ENCODE measurements at regions not wholly inside any gene's neighbourhood (a gene's known extent, or its start where the extent isn't known, plus 50 kb on each side); places are given as distances from the start of the nearest gene placed in this dataset.

DNA sequence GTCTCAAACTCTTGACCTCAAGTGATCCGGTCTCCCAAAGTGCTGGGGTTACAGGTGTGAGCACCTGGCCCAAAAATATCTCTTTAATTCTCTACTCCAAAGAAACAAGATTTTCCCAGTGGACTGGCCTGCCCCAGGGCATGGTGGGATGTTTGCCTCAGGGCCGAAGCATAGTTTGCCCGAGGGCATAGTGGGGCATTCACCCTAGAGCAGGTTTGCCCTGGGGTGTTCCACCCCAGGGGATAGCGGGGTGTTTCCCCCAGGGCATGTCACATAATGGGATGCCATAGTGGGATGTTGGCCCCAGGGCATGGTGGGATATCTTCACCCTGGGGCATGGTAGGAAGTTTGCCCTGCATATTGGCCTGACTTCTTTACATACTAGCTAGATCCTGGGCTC is 97.2 kb downstream of the VEGFA start (continued):
- TF ChIP-seq PAX8 (IDR thresholded peaks at IDR 0.05) (no peak), SMARCA5 (IDR thresholded peaks at IDR 0.05) (no peak), HDGF (IDR thresholded peaks at IDR 0.05) (no peak), CHD2 (IDR thresholded peaks at IDR 0.05; ENCODE audit: borderline replicate concordance, low read depth, low read length) (no peak), NR2C1 (IDR thresholded peaks at IDR 0.05) (no peak), SUPT20H (IDR thresholded peaks at IDR 0.05; ENCODE audit: borderline replicate concordance, control insufficient read depth, low read depth, low read length) (no peak), CBX3 (IDR thresholded peaks at IDR 0.05; ENCODE audit: borderline replicate concordance, low read depth) (no peak), MXI1 (IDR thresholded peaks at IDR 0.05; ENCODE audit: low read depth, low read length) (no peak)
- TF ChIP-seq, protein P1, sequence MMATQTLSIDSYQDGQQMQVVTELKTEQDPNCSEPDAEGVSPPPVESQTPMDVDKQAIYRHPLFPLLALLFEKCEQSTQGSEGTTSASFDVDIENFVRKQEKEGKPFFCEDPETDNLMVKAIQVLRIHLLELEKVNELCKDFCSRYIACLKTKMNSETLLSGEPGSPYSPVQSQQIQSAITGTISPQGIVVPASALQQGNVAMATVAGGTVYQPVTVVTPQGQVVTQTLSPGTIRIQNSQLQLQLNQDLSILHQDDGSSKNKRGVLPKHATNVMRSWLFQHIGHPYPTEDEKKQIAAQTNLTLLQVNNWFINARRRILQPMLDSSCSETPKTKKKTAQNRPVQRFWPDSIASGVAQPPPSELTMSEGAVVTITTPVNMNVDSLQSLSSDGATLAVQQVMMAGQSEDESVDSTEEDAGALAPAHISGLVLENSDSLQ (IDR thresholded peaks at IDR 0.05): no peak

DNA sequence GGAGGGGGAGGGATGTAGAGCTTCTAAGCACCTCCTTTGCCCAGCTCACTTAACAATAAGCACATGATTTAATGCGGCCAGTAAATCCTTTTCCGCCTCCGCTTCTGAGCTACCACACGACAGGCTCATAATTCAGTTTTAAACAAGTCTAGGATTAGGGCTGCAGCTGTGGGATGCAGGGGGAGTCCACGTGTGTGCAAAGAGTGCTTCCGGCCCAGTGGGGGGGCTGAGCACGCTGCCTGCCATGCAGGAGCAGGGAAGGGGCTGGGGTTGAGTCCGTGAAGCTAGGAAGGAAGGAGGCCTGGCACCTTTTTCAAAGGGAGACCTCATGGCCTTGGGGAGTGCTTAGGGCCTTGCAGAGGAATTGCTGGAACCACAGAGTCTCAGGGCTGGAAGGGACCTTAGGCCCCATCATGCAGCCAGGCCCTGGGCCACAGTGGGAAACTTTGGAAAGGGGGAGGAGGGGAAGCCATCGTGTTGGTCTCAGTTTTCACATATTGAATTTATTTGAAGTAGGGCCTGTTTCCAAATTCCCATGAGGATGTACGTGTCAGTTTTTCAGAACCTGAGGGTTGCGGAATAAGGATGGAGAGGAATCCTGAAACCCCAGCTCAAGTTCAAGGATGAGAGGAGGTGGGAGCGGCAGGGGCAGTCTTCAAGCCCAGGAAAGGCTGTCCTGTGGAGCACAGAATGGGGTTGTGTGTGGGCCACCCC is 96.1 kb downstream of the VEGFA start:
- Histone ChIP-seq H3K36me3 (ENCODE audit: control insufficient read depth in 2 of 2, insufficient read depth in 2 of 2, low read length in 1 of 2) (no peaks in the 10 kb centered on the region), H3K9ac (ENCODE audit: control insufficient read depth, insufficient read depth, low read length) (no peak overlapping the region), H3K4me2 (ENCODE audit: control insufficient read depth, insufficient read depth) (no peak overlapping the region), H2AFZ (ENCODE audit: control insufficient read depth, low read depth, low read length) (no peak overlapping the region), H3K79me2 (ENCODE audit: control insufficient read depth, insufficient read depth, low read length) (no peaks in the 10 kb centered on the region), H3K27ac (ENCODE audit: control insufficient read depth, insufficient read depth) (no peak overlapping the region), H3K4me3 (no peak overlapping the region), H4K20me1 (ENCODE audit: control insufficient read depth, insufficient read depth) (no peaks in the 10 kb centered on the region), H3K9me3 (replicated peaks; ENCODE audit: control insufficient read depth, insufficient read depth, low read length) (no peaks in the 10 kb centered on the region), H3K4me1 (ENCODE audit: control insufficient read depth, insufficient read depth, low read length) (no peaks in the 10 kb centered on the region), H3K27me3 (replicated peaks in 1 of 2; ENCODE audit: control insufficient read depth in 2 of 2, insufficient read depth in 2 of 2, low read length in 1 of 2) (peaks cover 0 to 3% of the 10 kb centered on the region in 2 experiments; a peak in 1 of 4 replicates)
- no peak for FAIRE-seq
- no peak for ATAC-seq
- 50% methylated on average over 12 of the region's 12 CpGs for WGBS (ENCODE audit: insufficient coverage, insufficient replicate concordance, low lambda C conversion rate, missing lambda C conversion rate)
- SMC1A ChIA-PET (ENCODE audit: uncharacterized antibody, unreplicated experiment): interaction anchor here (1.0 to 2.1 kb wide), 3 partner anchors 10 to 93 kb away, joined by 3 to 9 read pairs (median 3); no protein-coding TSS in a partner anchor
- in situ Hi-C loops (cut with MboI) (no loop called here), intact Hi-C loops (cut with micrococcal nuclease; ENCODE audit: unreplicated experiment) (no loop called here)
- RAD21 ChIA-PET (ENCODE audit: unreplicated experiment): no interaction called here
- no TSS peak for BruUV-seq (replicated peaks)
- POLR2A ChIA-PET: interaction anchor here (0.9 kb wide), 1 partner anchor 11 kb away, joined by 3 read pairs; no protein-coding TSS in a partner anchor
- DNase-seq (ENCODE audit: low read depth, low spot score): no peak
- CTCF ChIA-PET: interaction anchor here (0.6 to 1.4 kb wide), 3 partner anchors 10 to 260 kb away, joined by 3 to 4 read pairs (median 3); no protein-coding TSS in a partner anchor
- TF ChIP-seq CEBPB (IDR thresholded peaks at IDR 0.05; ENCODE audit: borderline replicate concordance in 1 of 2, low read depth in 2 of 2, low read length in 2 of 2) (no peak), EZH2 (IDR thresholded peaks at IDR 0.05; ENCODE audit: borderline replicate concordance, control insufficient read depth, low read depth, low read length) (no peak), ZNF622 (IDR thresholded peaks at IDR 0.05) (no peak), SREBF2 (IDR thresholded peaks at IDR 0.05; ENCODE audit: low read length) (no peak), TAF1 (IDR thresholded peaks at IDR 0.05; ENCODE audit: borderline replicate concordance, low read depth, low read length) (no peak), YBX1 (IDR thresholded peaks at IDR 0.05) (no peak)
